Mesenchymal stem cell (in vitro differentiated cells and primary cell): ENCODE measurements at regions not wholly inside any gene's neighbourhood (a gene's known extent, or its start where the extent isn't known, plus 50 kb on each side); places are given as distances from the start of the nearest gene placed in this dataset.

Experiments
- DNase-seq: peaks from one replicate; pipeline ENCODE4 v3.0.0-alpha.2; 2013
- H2AFZ ChIP-seq: one replicate; pipeline ENCODE4 v1.6.1; 2013; ENCODE audit warnings: low read depth, mild to moderate bottlenecking, control low read depth, inconsistent platforms, low read length, moderate library complexity
- H2AK5ac ChIP-seq: 2 replicates; pipeline ENCODE4 v1.6.1; 2013; ENCODE audit warnings: low read length, moderate library complexity, mild to moderate bottlenecking, inconsistent platforms; ENCODE audit not compliant: severe bottlenecking
- H2BK120ac ChIP-seq: one replicate; pipeline ENCODE4 v1.6.1; 2013; ENCODE audit warnings: low read depth, mild to moderate bottlenecking, inconsistent platforms, low read length, moderate library complexity
- H2BK12ac ChIP-seq, 2 experiments: one replicate each; pipeline ENCODE4 v1.6.1; 2013; ENCODE audit warnings: inconsistent platforms in 2 of 2, low read length in 2 of 2, mild to moderate bottlenecking in 2 of 2, moderate library complexity in 2 of 2, control low read depth in 1 of 2
- H2BK15ac ChIP-seq: one replicate; pipeline ENCODE4 v1.6.1; 2013; ENCODE audit warnings: mild to moderate bottlenecking, low read depth, inconsistent platforms; ENCODE audit not compliant: poor library complexity, severe bottlenecking
- H2BK5ac ChIP-seq: 2 replicates; pipeline ENCODE4 v1.6.1; 2013; ENCODE audit warnings: low read depth, mild to moderate bottlenecking, low read length, control low read depth, inconsistent platforms; ENCODE audit not compliant: poor library complexity, severe bottlenecking
- H3K14ac ChIP-seq, 2 experiments: one replicate each; pipeline ENCODE4 v1.6.1; 2013; ENCODE audit warnings: inconsistent platforms in 2 of 2, low read length in 2 of 2, control low read depth in 1 of 2, mild to moderate bottlenecking in 1 of 2, moderate library complexity in 1 of 2
- H3K18ac ChIP-seq, 2 experiments: one replicate each; pipeline ENCODE4 v1.6.1; 2013; ENCODE audit warnings: inconsistent platforms in 2 of 2, low read length in 2 of 2, control low read depth in 1 of 2, low read depth in 1 of 2, mild to moderate bottlenecking in 1 of 2
- H3K23ac ChIP-seq, 2 experiments: one replicate each; pipeline ENCODE4 v1.6.1; 2013; ENCODE audit warnings: inconsistent platforms in 2 of 2, low read length in 2 of 2, mild to moderate bottlenecking in 2 of 2, moderate library complexity in 2 of 2, control low read depth in 1 of 2
- H3K27ac ChIP-seq: 2 replicates; pipeline ENCODE4 v1.5.1; 2013; ENCODE audit warnings: mild to moderate bottlenecking, moderate library complexity, low read length, control low read depth, inconsistent platforms; ENCODE audit not compliant: poor library complexity, severe bottlenecking
- H3K27me3 ChIP-seq, 2 experiments: 2 replicates each; pipeline versions ENCODE4 v1.6.1 to v1.7.0; 2013; ENCODE audit warnings: low read length in 2 of 2, mild to moderate bottlenecking in 2 of 2, moderate library complexity in 2 of 2, control low read depth in 1 of 2, inconsistent platforms in 1 of 2; ENCODE audit not compliant: control insufficient read depth in 1 of 2, insufficient read depth in 1 of 2
- H3K36me3 ChIP-seq, 2 experiments: 2 replicates each; pipeline versions ENCODE4 v1.6.1 to v1.7.0; 2013; ENCODE audit warnings: low read length in 2 of 2, control low read depth in 1 of 2, inconsistent platforms in 1 of 2, low read depth in 1 of 2, mild to moderate bottlenecking in 1 of 2; ENCODE audit not compliant: insufficient read depth in 2 of 2, control insufficient read depth in 1 of 2
- H3K4ac ChIP-seq, 2 experiments: one replicate each; pipeline ENCODE4 v1.6.1; 2013; ENCODE audit warnings: inconsistent platforms in 2 of 2, low read length in 2 of 2, mild to moderate bottlenecking in 2 of 2, moderate library complexity in 2 of 2, control low read depth in 1 of 2, low read depth in 1 of 2
- H3K4me1 ChIP-seq: 2 replicates; pipeline ENCODE4 v1.6.1; 2013; ENCODE audit warnings: low read depth, low read length, control low read depth; ENCODE audit not compliant: control insufficient read depth, insufficient read depth
- H3K4me2 ChIP-seq: 2 replicates; pipeline ENCODE4 v1.6.1; 2013; ENCODE audit warnings: low read length, mild to moderate bottlenecking, inconsistent platforms; ENCODE audit not compliant: poor library complexity, severe bottlenecking
- H3K4me3 ChIP-seq, 2 experiments: 2 replicates each; pipeline versions ENCODE4 v1.5.1 to v1.7.0; 2013; ENCODE audit warnings: low read length in 2 of 2, mild to moderate bottlenecking in 2 of 2, control low read depth in 1 of 2, low read depth in 1 of 2; ENCODE audit not compliant: insufficient read depth in 1 of 2
- H3K79me1 ChIP-seq: replicated peaks from 2 replicates; pipeline ENCODE4 v1.6.1; 2013; ENCODE audit warnings: mild to moderate bottlenecking, control low read depth, low read length, inconsistent platforms; ENCODE audit not compliant: poor library complexity, severe bottlenecking
- H3K9ac ChIP-seq: 2 replicates; pipeline ENCODE4 v1.7.0; 2013; ENCODE audit warnings: mild to moderate bottlenecking, low read length, moderate library complexity
- H3K9me3 ChIP-seq: 2 replicates; pipeline ENCODE4 v1.7.0; 2013; ENCODE audit warnings: mild to moderate bottlenecking, low read length; ENCODE audit not compliant: control insufficient read depth
- H4K8ac ChIP-seq: one replicate; pipeline ENCODE4 v1.6.1; 2013; ENCODE audit warnings: inconsistent platforms, mild to moderate bottlenecking, low read length, moderate library complexity
- H4K91ac ChIP-seq: one replicate; pipeline ENCODE4 v1.6.1; 2013; ENCODE audit warnings: mild to moderate bottlenecking, low read length, inconsistent platforms
- WGBS: methylation state at CpG from one replicate; pipeline ENCODE4 v1.1.7; 2013; ENCODE audit warnings: mixed read lengths; 5-methylcytosine and 5-hydroxymethylcytosine counted together

DNA sequence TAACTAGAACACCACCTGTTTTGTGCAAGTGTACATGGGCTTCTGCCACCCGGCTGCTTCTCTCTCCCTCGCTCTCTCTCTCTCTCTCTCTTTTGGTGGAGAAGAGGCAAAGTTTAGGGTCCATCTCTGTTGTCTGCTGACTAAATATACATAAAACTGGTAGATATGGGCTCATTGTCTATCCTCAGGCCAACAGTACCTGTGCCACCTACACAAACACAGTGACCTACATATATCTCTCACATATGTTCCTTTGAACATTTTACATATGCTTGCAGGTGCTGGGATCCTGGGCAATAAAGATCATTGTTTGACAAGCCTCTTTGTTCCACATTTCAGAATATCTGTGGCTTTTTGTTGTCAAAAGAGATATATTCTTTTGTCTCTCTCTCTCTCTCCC lies 256.3 kb upstream of the KCNH8 start:
- H3K4me1 ChIP-seq = no peaks in the 10 kb centered on the region
- no peak overlapping the region for H3K4me2 ChIP-seq
- no peak overlapping the region for H3K27ac ChIP-seq
- no peak overlapping the region for H2BK120ac ChIP-seq
- H2BK5ac ChIP-seq = no peak overlapping the region
- H2AFZ ChIP-seq = no peak overlapping the region
- no peak overlapping the region for H2AK5ac ChIP-seq
- H3K14ac ChIP-seq = no peak overlapping the region
- H3K27me3 ChIP-seq = no peaks in the 10 kb centered on the region
- H4K8ac ChIP-seq = no peak overlapping the region
- no peak overlapping the region for H2BK12ac ChIP-seq
- H4K91ac ChIP-seq = no peak overlapping the region
- no CpG with 5 or more reads among the region's 2 CpGs for WGBS
- no peak for DNase-seq
- H3K23ac ChIP-seq = no peak overlapping the region
- no peaks in the 10 kb centered on the region for H3K36me3 ChIP-seq
- no peaks in the 10 kb centered on the region for H3K9me3 ChIP-seq
- no peak overlapping the region for H3K18ac ChIP-seq
- no peaks in the 10 kb centered on the region for H3K79me1 ChIP-seq
- H2BK15ac ChIP-seq = no peak overlapping the region
- H3K4ac ChIP-seq = no peak overlapping the region
- H3K4me3 ChIP-seq = no peak overlapping the region
- H3K9ac ChIP-seq = no peak overlapping the region

DNA sequence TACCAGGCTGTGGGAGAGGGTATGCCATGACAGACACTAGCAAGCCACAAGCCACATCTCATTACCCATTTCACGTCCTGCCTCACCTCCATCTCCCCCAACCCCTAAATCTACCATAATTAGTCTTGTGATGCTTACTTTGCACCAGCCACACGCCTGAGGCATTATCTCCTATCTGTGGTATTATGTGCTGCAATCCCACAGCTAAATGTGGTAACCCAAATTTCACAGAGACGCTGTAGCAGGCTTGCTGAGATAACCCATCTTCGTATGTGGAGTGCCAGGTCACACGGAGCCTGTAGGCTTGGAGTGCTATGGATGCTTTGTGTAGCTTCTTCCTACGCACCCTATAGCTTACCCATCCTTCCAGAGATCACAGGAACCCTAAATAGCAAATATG lies 256.7 kb upstream of the KCNH8 start:
- no peak overlapping the region for H3K18ac ChIP-seq
- no peak overlapping the region for H3K23ac ChIP-seq
- H3K4ac ChIP-seq = no peak overlapping the region
- no peak overlapping the region for H3K4me2 ChIP-seq
- no peak overlapping the region for H2BK120ac ChIP-seq
- H4K91ac ChIP-seq = no peak overlapping the region
- H3K4me1 ChIP-seq = no peaks in the 10 kb centered on the region
- H3K9me3 ChIP-seq = no peaks in the 10 kb centered on the region
- H2AK5ac ChIP-seq = no peak overlapping the region
- no peak overlapping the region for H4K8ac ChIP-seq
- WGBS = 73% methylated on average over 5 of the region's 6 CpGs
- H3K9ac ChIP-seq = no peak overlapping the region
- no peak overlapping the region for H3K4me3 ChIP-seq
- no peak for DNase-seq
- no peaks in the 10 kb centered on the region for H3K27me3 ChIP-seq
- no peak overlapping the region for H2AFZ ChIP-seq
- no peak overlapping the region for H2BK12ac ChIP-seq
- H3K79me1 ChIP-seq = no peaks in the 10 kb centered on the region
- H3K14ac ChIP-seq = no peak overlapping the region
- H3K36me3 ChIP-seq = no peaks in the 10 kb centered on the region
- H2BK5ac ChIP-seq = no peak overlapping the region
- H3K27ac ChIP-seq = no peak overlapping the region
- H2BK15ac ChIP-seq = no peak overlapping the region

DNA sequence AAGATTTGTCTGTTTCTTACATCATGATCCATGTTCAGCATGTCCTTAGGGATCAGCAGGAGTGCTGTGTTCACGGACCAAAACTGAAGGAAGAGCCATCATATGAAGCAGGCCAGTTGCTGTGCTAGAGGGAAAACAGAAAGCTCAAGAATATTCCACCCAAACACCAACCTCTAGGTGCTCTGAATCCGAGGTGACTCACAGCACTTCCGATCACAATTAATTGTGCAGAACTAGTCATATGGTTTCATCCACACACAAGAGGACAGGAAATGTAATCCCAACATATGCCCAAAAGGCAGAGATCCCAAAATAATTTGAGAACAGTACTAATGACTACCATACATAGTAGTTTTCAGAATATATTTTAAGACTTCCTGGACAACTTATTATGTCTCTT lies 257.9 kb upstream of the KCNH8 start:
- H2AK5ac ChIP-seq = no peak overlapping the region
- H2BK120ac ChIP-seq = no peak overlapping the region
- H4K91ac ChIP-seq = no peak overlapping the region
- no peak overlapping the region for H3K4me2 ChIP-seq
- no peak for DNase-seq
- no peak overlapping the region for H4K8ac ChIP-seq
- H3K18ac ChIP-seq = no peak overlapping the region
- 82% methylated on average over 3 of the region's 3 CpGs for WGBS
- H2BK12ac ChIP-seq = no peak overlapping the region
- no peaks in the 10 kb centered on the region for H3K9me3 ChIP-seq
- H2BK15ac ChIP-seq = no peak overlapping the region
- no peak overlapping the region for H3K9ac ChIP-seq
- no peak overlapping the region for H3K4me3 ChIP-seq
- no peaks in the 10 kb centered on the region for H3K27me3 ChIP-seq
- no peak overlapping the region for H3K14ac ChIP-seq
- H3K79me1 ChIP-seq = no peaks in the 10 kb centered on the region
- no peak overlapping the region for H2BK5ac ChIP-seq
- H3K4me1 ChIP-seq = no peaks in the 10 kb centered on the region
- H3K36me3 ChIP-seq = no peaks in the 10 kb centered on the region
- H2AFZ ChIP-seq = no peak overlapping the region
- H3K4ac ChIP-seq = no peak overlapping the region
- no peak overlapping the region for H3K23ac ChIP-seq
- no peak overlapping the region for H3K27ac ChIP-seq

DNA sequence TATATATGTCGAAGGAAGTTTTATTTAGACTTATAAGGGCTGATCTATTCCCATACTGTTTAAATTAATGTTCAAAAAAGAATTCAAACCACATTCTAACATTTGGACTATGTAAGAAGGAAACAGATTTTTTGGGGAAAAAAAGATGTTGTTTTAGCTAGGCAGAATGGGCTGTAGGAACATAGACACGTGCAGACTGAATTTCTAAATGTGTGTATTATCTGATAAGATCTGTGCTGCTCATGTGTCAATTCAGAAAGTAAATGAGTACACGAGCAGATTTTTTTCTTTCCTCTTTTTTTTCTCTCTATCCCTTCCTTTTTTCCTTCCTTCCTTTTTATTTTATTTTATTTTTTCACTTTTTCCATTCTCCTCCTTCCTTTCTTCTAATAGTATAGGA lies 259.5 kb upstream of the KCNH8 start:
- Histone ChIP-seq H3K23ac (no peak overlapping the region), H2BK12ac (no peak overlapping the region), H3K4me2 (no peak overlapping the region), H3K27ac (no peak overlapping the region), H3K4me3 (no peak overlapping the region), H4K8ac (no peak overlapping the region), H4K91ac (no peak overlapping the region), H2BK5ac (no peak overlapping the region), H3K4ac (no peak overlapping the region), H3K18ac (no peak overlapping the region), H3K36me3 (no peaks in the 10 kb centered on the region), H3K14ac (no peak overlapping the region), H3K9ac (no peak overlapping the region), H2BK15ac (no peak overlapping the region), H3K4me1 (no peaks in the 10 kb centered on the region), H3K9me3 (no peaks in the 10 kb centered on the region), H3K27me3 (no peaks in the 10 kb centered on the region), H2BK120ac (no peak overlapping the region), H2AFZ (no peak overlapping the region), H2AK5ac (no peak overlapping the region), H3K79me1 (no peaks in the 10 kb centered on the region)
- no peak for DNase-seq
- 100% methylated on average over 1 of the region's 3 CpGs for WGBS
